Fibroblast of upper back skin (primary cell): ENCODE measurements at regions not wholly inside any gene's neighbourhood (a gene's known extent, or its start where the extent isn't known, plus 50 kb on each side); places are given as distances from the start of the nearest gene placed in this dataset.
"Not testable (repeated sequence)": the region's sequence is repeated elsewhere in the genome, so short reads cannot be mapped to it uniquely, and the experiment has no call there.

Experiments used
- DNase-seq: peaks from one replicate; pipeline ENCODE4 v3.0.0-alpha.2; 2013

- no peak for DNase-seq
These were observed 202.9 kb upstream of the LRRTM4 start for GRCh38 chr2:77725045-77725444.

- not testable (repeated sequence) for DNase-seq
These were observed 212.6 kb upstream of the LRRTM4 start for GRCh38 chr2:77734662-77735340.

- DNase-seq: no peak
These were observed 215.1 kb upstream of the LRRTM4 start for GRCh38 chr2:77737236-77737635.

GRCh38 chr2:77746780-77747179 is 224.6 kb upstream of the LRRTM4 start:
- no peak for DNase-seq

GRCh38 chr2:77753710-77754345 is 231.7 kb upstream of the LRRTM4 start:
- not testable (repeated sequence) for DNase-seq

GRCh38 chr2:77767388-77768076 is 245.4 kb upstream of the LRRTM4 start:
- DNase-seq: no peak

- no peak for DNase-seq
These were observed 246.3 kb upstream of the LRRTM4 start for GRCh38 chr2:77768508-77768907.

GRCh38 chr2:77778917-77779316 is 256.7 kb upstream of the LRRTM4 start:
- no peak for DNase-seq

GRCh38 chr2:77793500-77793899 is 271.3 kb upstream of the LRRTM4 start:
- not testable (repeated sequence) for DNase-seq

GRCh38 chr2:77796397-77796796 is 274.2 kb upstream of the LRRTM4 start:
- no peak for DNase-seq

GRCh38 chr2:77797088-77797487 is 274.9 kb upstream of the LRRTM4 start:
- no peak for DNase-seq

GRCh38 chr2:77800410-77800809 is 278.2 kb upstream of the LRRTM4 start:
- no peak for DNase-seq

GRCh38 chr2:77807531-77808215 is 285.5 kb upstream of the LRRTM4 start:
- no peak for DNase-seq

- DNase-seq: no peak
These were observed 286.4 kb upstream of the LRRTM4 start for GRCh38 chr2:77808599-77808998.

GRCh38 chr2:77813599-77813998 is 291.4 kb upstream of the LRRTM4 start:
- no peak for DNase-seq

GRCh38 chr2:77816618-77817017 is 294.4 kb upstream of the LRRTM4 start:
- DNase-seq: no peak

GRCh38 chr2:77818186-77818585 is 296.0 kb upstream of the LRRTM4 start:
- DNase-seq: no peak

- no peak for DNase-seq
These were observed 300.9 kb upstream of the LRRTM4 start for GRCh38 chr2:77823028-77823427.

GRCh38 chr2:77831060-77831459 is 308.9 kb upstream of the LRRTM4 start:
- DNase-seq: no peak

GRCh38 chr2:77831471-77831870 is 309.3 kb upstream of the LRRTM4 start:
- no peak for DNase-seq

- DNase-seq: no peak
These were observed 309.7 kb upstream of the LRRTM4 start for GRCh38 chr2:77831898-77832297.

GRCh38 chr2:77834360-77835002 is 312.3 kb upstream of the LRRTM4 start:
- DNase-seq: no peak

GRCh38 chr2:77838441-77838840 is 316.3 kb upstream of the LRRTM4 start:
- DNase-seq: no peak
